ENCODE measurements at regions not wholly inside any gene's neighbourhood (a gene's known extent, or its start where the extent isn't known, plus 50 kb on each side); places are given as distances from the start of the nearest gene placed in this dataset.

DNA sequence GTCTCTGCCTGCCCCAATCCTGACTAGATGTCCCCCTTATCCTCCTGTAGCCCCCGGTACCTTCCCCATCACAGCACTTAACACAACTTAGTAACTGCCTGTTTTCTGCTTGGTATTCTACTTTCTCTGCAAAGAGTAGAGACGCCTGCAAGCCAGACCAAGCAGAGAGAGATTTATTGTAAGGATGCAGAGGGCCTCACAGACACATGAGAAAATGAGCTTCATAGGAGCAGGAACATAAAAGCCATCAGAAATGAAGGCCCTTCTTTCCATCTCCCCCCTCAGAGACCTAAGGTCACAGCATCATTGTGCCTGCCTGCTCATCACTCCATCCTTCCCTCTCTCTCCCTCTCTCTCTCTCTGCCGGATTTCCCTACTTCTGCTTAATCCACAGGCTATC is 305.7 kb upstream of the NOCT start:
- DNase-seq = no peak
- CTCF ChIA-PET = no interaction called here
- POLR2A ChIA-PET = no interaction called here
- Mint-ChIP-seq H3K36me3 (ENCODE audit: low read depth) (no peaks in the 10 kb centered on the region), H3K27ac (no peak overlapping the region), H3K9me3 (ENCODE audit: insufficient read depth) (no peaks in the 10 kb centered on the region), H3K4me3 (no peak overlapping the region), H3K27me3 (ENCODE audit: low read depth) (no peaks in the 10 kb centered on the region), H3K4me1 (ENCODE audit: low read depth) (no peaks in the 10 kb centered on the region)
- no peak for ATAC-seq

DNA sequence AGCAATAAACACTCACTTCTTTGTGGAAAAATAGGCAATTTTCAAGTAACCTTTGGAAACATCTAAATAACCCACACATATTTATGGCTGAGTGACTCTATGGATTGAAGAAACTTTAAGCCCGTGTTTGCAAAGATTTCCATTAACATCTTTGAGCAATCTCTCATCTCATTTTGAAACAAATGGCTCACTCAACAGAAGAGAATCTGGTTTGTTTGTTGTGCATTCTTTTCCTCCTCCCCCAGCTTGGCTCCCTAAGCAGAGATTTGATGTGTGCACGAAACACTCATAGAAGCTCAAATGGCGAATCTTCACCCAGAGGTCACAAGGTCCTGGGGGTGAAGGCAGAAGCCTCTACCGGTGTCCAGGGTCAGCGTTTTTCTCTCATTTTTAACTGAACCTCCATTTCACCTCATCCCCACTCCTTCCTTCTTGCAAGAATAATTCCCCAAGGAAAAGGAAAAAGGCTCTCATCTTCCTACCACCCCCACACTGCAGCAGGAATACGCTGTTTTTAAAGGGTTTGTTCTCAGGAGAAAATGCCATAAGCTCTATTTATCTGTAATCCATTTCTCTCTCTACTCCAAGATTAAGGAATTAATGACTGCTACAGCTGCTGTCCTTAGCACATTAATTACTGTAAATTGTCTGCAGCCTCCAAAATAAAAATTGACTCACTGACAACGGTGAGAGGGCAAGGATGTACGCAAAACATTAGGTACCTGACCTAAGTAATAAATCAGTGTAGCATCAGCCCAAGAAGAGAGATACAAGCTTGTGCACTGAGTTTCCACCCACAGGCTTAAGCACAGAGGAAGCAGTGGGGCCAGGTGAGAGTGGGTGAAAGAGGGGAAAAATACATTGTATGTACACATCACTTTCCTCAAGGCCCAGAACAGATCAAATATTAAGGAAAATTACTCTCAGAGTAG is 307.6 kb upstream of the NOCT start:
- DNase-seq (no peak), ATAC-seq (no peak)
- Mint-ChIP-seq H3K4me1 (ENCODE audit: low read depth) (no peaks in the 10 kb centered on the region), H3K27me3 (ENCODE audit: low read depth) (no peaks in the 10 kb centered on the region), H3K36me3 (ENCODE audit: low read depth) (no peaks in the 10 kb centered on the region), H3K9me3 (ENCODE audit: insufficient read depth) (no peaks in the 10 kb centered on the region), H3K27ac (no peak overlapping the region), H3K4me3 (no peak overlapping the region)
- CTCF ChIA-PET = no interaction called here
- POLR2A ChIA-PET = no interaction called here

DNA sequence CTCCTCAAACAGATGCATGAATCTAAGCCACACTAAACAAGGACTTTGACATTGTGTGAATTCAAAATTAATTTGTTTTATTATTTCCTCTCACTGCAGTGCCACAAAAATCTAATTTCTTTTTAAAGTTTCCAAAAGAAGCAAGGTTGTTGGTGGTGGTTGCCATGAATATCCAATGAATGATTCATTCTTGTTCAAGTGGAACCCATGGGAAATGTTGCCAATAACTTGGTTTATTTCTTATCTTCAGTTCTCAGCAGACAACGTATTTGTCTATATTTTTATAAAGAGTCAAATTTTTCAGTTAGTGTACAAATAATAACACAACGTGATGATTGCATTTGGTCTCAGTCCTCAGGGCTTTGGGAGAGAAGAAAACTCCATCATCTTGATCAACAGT is 309.4 kb upstream of the NOCT start:
- no peaks in the 10 kb centered on the region for H3K36me3 Mint-ChIP-seq (ENCODE audit: low read depth)
- H3K27me3 Mint-ChIP-seq (ENCODE audit: low read depth) = no peaks in the 10 kb centered on the region
- H3K27ac Mint-ChIP-seq = no peak overlapping the region
- CTCF ChIA-PET = no interaction called here
- H3K4me3 Mint-ChIP-seq = no peak overlapping the region
- POLR2A ChIA-PET = no interaction called here
- DNase-seq = no peak
- no peaks in the 10 kb centered on the region for H3K9me3 Mint-ChIP-seq (ENCODE audit: insufficient read depth)
- no peak for ATAC-seq
- no peaks in the 10 kb centered on the region for H3K4me1 Mint-ChIP-seq (ENCODE audit: low read depth)

DNA sequence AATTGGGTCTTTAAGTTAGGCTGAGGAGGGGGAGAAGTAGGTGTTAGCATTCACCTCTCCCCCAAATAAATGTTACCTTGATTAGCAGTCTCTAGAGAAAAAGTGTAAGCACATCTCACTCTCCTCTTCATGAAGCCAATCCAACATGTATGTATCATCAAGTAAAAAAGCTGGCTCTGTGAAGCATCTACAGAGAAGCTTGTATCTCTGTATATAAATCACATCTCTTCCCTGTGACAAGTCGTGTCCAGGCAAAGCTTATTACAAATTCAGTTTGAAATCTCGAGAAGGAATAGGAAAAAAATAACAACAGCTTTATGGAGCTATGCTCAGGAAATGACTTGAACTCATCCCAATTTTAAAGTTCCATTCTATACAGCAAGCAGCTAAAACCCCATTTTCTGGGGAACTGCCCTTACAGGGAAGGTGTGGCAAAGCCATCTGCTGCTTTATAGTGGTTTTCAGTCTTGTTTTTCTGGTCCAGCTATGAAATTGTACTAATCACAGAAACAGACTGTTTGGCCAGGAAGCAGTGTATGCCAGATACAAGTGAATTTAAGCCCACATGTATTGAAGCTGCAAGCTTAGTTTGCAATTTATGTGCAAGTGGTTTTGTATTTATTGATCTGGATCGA is 313.3 kb upstream of the NOCT start:
- ChIA-PET POLR2A (interaction anchor here (0.6 kb wide), 1 partner anchor 17 kb away, joined by 3 read pairs; no protein-coding TSS in a partner anchor), CTCF (no interaction called here)
- no peak for ATAC-seq
- Mint-ChIP-seq H3K36me3 (ENCODE audit: low read depth) (no peaks in the 10 kb centered on the region), H3K9me3 (ENCODE audit: insufficient read depth) (no peaks in the 10 kb centered on the region), H3K27ac (no peak overlapping the region), H3K27me3 (ENCODE audit: low read depth) (no peaks in the 10 kb centered on the region), H3K4me1 (ENCODE audit: low read depth) (no peaks in the 10 kb centered on the region), H3K4me3 (no peak overlapping the region)
- DNase-seq = no peak

DNA sequence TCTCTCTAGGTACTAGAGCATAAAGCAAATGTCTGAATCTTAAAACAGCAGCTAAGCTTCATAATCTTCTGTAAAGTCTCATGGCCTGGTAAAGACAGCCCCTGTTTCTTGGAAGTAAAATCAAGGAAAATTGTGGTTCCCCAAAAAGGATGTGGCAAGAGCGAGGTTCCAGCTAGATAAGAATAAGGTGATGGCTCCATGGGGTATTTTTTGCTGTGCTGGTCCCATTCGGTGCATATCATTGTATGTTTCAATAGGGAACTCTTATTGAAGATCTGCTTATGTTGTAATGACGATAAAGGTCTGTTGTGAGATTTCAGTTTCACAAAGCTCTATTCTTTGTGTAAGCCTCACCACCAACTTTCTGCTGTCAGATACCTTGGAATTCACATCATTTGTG is 316.9 kb upstream of the NOCT start:
- ChIA-PET CTCF (no interaction called here), POLR2A (interaction anchor here (0.9 kb wide), 1 partner anchor 13 kb away, joined by 3 read pairs; no protein-coding TSS in a partner anchor)
- H3K4me1 Mint-ChIP-seq (ENCODE audit: low read depth) = no peaks in the 10 kb centered on the region
- ATAC-seq = no peak
- H3K27ac Mint-ChIP-seq = no peak overlapping the region
- no peak overlapping the region for H3K4me3 Mint-ChIP-seq
- no peaks in the 10 kb centered on the region for H3K9me3 Mint-ChIP-seq (ENCODE audit: insufficient read depth)
- no peak for DNase-seq
- no peaks in the 10 kb centered on the region for H3K27me3 Mint-ChIP-seq (ENCODE audit: low read depth)
- no peaks in the 10 kb centered on the region for H3K36me3 Mint-ChIP-seq (ENCODE audit: low read depth)

DNA sequence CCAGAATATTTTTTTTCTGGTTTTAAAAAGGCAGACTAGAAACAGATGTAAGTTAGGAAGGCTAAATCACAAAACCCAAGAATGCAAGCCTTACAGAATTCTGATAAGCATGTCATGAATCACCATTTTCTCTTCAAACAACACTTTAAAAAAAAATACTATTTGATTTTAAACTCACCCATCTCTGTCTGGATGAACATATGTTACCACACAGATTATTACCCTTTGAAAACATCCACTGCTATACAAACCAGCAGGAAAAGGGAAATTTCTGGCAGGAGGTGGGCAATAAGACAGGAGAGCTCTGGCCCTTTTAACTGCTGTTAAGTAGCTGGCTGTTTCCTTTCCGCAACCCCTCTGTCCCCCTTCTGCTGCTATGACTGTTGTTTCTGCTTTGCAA is 317.7 kb upstream of the NOCT start:
- POLR2A ChIA-PET = interaction anchor here (0.9 kb wide), 1 partner anchor 12 kb away, joined by 3 read pairs; no protein-coding TSS in a partner anchor
- Mint-ChIP-seq H3K27ac (no peak overlapping the region), H3K36me3 (ENCODE audit: low read depth) (no peaks in the 10 kb centered on the region), H3K4me3 (no peak overlapping the region), H3K9me3 (ENCODE audit: insufficient read depth) (no peaks in the 10 kb centered on the region), H3K4me1 (ENCODE audit: low read depth) (no peaks in the 10 kb centered on the region), H3K27me3 (ENCODE audit: low read depth) (no peaks in the 10 kb centered on the region)
- no peak for ATAC-seq
- no peak for DNase-seq
- CTCF ChIA-PET = no interaction called here

DNA sequence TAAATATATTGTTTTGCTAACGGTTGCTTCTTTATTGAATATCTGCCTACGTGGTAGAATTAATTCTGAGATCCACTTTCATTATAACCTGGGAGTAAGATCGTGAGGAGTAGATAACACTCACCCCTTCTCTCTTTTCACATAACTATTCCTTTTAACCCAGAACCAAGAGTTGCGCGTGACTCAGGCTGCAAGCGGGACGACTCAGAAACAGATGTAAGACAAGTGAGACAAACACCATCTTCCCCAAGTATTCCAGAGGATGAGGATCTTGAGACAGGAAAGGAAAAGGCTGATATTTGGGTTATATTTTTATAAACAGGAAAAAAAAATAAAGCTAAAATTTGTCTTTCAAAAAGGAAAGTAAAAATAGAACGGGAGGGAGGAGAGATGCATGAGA is 318.8 kb upstream of the NOCT start:
- H3K4me3 Mint-ChIP-seq = no peak overlapping the region
- no peak for DNase-seq
- no peak for ATAC-seq
- H3K9me3 Mint-ChIP-seq (ENCODE audit: insufficient read depth) = no peaks in the 10 kb centered on the region
- H3K27me3 Mint-ChIP-seq (ENCODE audit: low read depth) = no peaks in the 10 kb centered on the region
- ChIA-PET CTCF (no interaction called here), POLR2A (no interaction called here)
- no peaks in the 10 kb centered on the region for H3K4me1 Mint-ChIP-seq (ENCODE audit: low read depth)
- H3K36me3 Mint-ChIP-seq (ENCODE audit: low read depth) = no peaks in the 10 kb centered on the region
- no peak overlapping the region for H3K27ac Mint-ChIP-seq

DNA sequence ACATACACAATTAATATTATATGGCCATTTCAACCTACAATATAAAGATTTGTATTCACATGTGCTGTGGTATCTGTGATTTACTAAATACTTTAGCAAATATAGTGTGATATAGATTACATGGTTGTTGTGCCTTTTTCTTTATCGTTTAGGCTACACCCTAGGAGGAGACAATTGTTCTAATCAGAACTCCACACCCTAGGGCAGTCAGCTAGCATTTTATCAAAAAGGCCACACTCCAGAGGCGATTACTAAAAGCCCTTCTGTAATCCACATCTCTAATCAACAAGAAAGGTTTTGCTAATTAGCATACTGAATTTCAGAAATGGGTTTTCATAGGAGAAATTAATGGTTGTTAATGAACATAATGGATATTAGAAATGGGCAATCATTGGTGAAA is 319.5 kb upstream of the NOCT start:
- POLR2A ChIA-PET = no interaction called here
- Mint-ChIP-seq H3K27ac (no peak overlapping the region), H3K36me3 (ENCODE audit: low read depth) (no peaks in the 10 kb centered on the region), H3K9me3 (ENCODE audit: insufficient read depth) (no peaks in the 10 kb centered on the region), H3K27me3 (ENCODE audit: low read depth) (no peaks in the 10 kb centered on the region), H3K4me3 (no peak overlapping the region), H3K4me1 (ENCODE audit: low read depth) (no peaks in the 10 kb centered on the region)
- CTCF ChIA-PET = no interaction called here
- no peak for DNase-seq
- no peak for ATAC-seq

DNA sequence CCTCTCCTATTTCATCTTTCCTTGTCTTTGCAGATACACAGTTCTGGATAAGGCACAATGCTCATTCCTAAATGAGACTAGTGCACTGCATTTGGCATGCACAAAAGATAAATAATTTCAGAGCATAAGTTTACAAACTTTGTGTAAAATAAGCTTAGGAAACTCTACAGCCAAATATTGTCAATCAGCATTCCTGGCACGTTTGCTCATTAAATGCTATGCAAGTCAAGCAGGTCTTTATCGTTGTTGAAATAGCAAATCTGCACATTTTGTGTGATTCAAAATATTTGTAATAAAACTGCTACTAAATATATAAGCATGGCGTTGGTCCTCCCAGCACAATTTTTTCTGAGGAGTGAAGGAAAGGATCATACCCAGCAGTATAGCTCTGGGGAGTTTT is 322.1 kb upstream of the NOCT start:
- no peak overlapping the region for H3K4me3 Mint-ChIP-seq
- ATAC-seq (no peak), DNase-seq (no peak)
- no peaks in the 10 kb centered on the region for H3K36me3 Mint-ChIP-seq (ENCODE audit: low read depth)
- H3K27me3 Mint-ChIP-seq (ENCODE audit: low read depth) = no peaks in the 10 kb centered on the region
- no peaks in the 10 kb centered on the region for H3K4me1 Mint-ChIP-seq (ENCODE audit: low read depth)
- no peaks in the 10 kb centered on the region for H3K9me3 Mint-ChIP-seq (ENCODE audit: insufficient read depth)
- ChIA-PET POLR2A (no interaction called here), CTCF (no interaction called here)
- H3K27ac Mint-ChIP-seq = no peak overlapping the region

DNA sequence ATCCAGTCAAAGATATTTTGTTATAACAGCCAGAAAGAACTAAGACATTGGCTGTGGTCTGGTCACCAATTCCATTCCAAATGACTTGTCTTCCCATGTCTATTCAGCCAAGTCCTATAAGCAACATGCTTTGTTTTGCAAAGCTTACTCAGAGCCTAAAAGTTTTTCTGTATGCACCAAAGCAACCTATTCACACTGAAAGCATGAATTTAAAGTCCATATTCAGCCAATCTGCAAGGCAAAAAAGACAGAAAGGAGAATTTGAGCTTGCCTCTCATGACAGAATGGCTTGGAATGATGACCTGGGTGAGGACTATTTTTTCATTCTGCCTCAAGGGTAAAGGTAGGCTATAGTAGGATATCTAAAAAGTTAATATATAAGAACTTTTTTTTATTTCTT is 323.2 kb upstream of the NOCT start:
- no peaks in the 10 kb centered on the region for H3K36me3 Mint-ChIP-seq (ENCODE audit: low read depth)
- H3K9me3 Mint-ChIP-seq (ENCODE audit: insufficient read depth) = no peaks in the 10 kb centered on the region
- H3K4me1 Mint-ChIP-seq (ENCODE audit: low read depth) = no peaks in the 10 kb centered on the region
- ATAC-seq (no peak), DNase-seq (no peak)
- ChIA-PET POLR2A (no interaction called here), CTCF (no interaction called here)
- H3K4me3 Mint-ChIP-seq = no peak overlapping the region
- H3K27ac Mint-ChIP-seq = no peak overlapping the region
- H3K27me3 Mint-ChIP-seq (ENCODE audit: low read depth) = no peaks in the 10 kb centered on the region

DNA sequence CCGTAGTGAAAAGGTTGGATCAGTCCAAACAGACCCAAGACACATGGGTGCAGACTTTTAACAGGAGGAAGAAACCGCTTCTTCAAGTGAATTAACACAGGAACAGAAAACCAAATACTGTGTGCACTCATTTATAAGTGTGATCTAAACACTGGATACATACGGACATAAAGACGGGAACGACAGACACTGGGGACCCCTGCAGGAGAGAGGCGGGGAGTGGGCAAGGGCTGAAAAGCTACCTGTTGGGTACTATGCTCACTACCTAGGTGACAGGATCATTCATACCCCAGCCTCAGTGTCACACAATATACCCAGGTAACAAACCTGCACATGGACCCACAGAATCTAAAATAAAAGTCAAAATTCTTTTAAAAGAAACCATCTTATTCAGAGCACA is 326.0 kb upstream of the NOCT start:
- no peak for DNase-seq
- H3K27me3 Mint-ChIP-seq (ENCODE audit: low read depth) = no peaks in the 10 kb centered on the region
- no peak overlapping the region for H3K27ac Mint-ChIP-seq
- ChIA-PET POLR2A (no interaction called here), CTCF (no interaction called here)
- H3K9me3 Mint-ChIP-seq (ENCODE audit: insufficient read depth) = no peaks in the 10 kb centered on the region
- no peaks in the 10 kb centered on the region for H3K4me1 Mint-ChIP-seq (ENCODE audit: low read depth)
- no peak overlapping the region for H3K4me3 Mint-ChIP-seq
- no peak for ATAC-seq
- no peaks in the 10 kb centered on the region for H3K36me3 Mint-ChIP-seq (ENCODE audit: low read depth)

DNA sequence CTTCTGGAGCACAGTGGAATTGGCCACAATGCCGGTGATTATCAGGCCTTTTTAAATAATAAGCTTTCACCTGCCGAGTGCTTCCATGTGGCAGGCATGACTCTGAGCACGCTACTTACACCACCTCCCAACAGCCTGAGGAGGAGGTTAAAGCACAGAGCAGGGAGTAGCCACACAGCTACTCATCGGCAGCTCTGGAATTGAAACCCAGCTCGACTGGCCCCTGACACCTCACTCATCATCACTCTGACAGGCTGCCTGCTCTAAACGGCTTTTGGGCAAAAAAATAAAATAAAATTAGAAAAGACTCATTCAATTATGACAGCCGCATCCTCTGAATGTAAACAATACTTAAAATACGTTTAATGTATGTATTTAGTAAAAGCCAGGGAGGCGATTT is 326.4 kb upstream of the NOCT start:
- POLR2A ChIA-PET = no interaction called here
- H3K27ac Mint-ChIP-seq = no peak overlapping the region
- DNase-seq (no peak), ATAC-seq (no peak)
- H3K4me3 Mint-ChIP-seq = no peak overlapping the region
- no peaks in the 10 kb centered on the region for H3K4me1 Mint-ChIP-seq (ENCODE audit: low read depth)
- H3K27me3 Mint-ChIP-seq (ENCODE audit: low read depth) = no peaks in the 10 kb centered on the region
- H3K36me3 Mint-ChIP-seq (ENCODE audit: low read depth) = no peaks in the 10 kb centered on the region
- CTCF ChIA-PET = no interaction called here
- H3K9me3 Mint-ChIP-seq (ENCODE audit: insufficient read depth) = no peaks in the 10 kb centered on the region

Measured in activated CD8-positive, alpha-beta T cell treated with anti-CD3 and anti-CD28 coated beads, Interleukin-2, amount 10 ng/mL, durations not matched to agents 7 days and 5 days (primary cell).